GM18858 (cell line): ENCODE measurements at regions not wholly inside any gene's neighbourhood (a gene's known extent, or its start where the extent isn't known, plus 50 kb on each side); places are given as distances from the start of the nearest gene placed in this dataset.
"Not testable (repeated sequence)": the region's sequence is repeated elsewhere in the genome, so short reads cannot be mapped to it uniquely, and the experiment has no call there.

ENCODE experiments used
- ATAC-seq: cut with Tn5 transposase; IDR thresholded peaks from one replicate; pipeline ENCODE4 v1.9.1; 2021; ENCODE audit not compliant: unreplicated experiment

- no peak for ATAC-seq
Observed at GRCh38 chr1:118828038-118828437, 160.1 kb downstream of the TBX15 start.

- no peak for ATAC-seq
Observed at GRCh38 chr1:118827636-118828035, 160.5 kb downstream of the TBX15 start.

- ATAC-seq, result no peak
Observed at GRCh38 chr1:118827207-118827606, 160.9 kb downstream of the TBX15 start.

- ATAC-seq, result no peak
Observed at GRCh38 chr1:118826669-118827068, 161.5 kb downstream of the TBX15 start.

GRCh38 chr1:118825619-118826018 lies 162.5 kb downstream of the TBX15 start:
- ATAC-seq, result no peak

DNA sequence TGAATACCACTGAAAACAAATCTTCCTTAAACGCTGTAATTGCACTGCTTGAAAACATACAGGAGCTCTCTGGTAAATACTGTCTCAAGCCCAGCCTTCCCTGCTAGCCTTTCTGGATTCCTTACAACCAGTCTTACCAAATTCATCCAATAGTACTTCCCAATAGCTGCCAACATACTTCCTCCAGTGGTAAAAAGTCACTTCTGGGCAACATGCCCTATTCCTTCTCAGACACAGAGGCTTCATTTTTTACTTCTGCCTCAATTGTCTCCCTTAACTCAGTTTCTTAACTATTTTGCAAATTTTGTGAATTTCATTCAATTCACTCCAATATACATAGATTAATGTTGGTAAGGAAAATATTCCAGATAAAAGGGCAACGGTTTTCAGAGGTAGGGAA lies 166.3 kb downstream of the TBX15 start:
- ATAC-seq, result no peak

DNA sequence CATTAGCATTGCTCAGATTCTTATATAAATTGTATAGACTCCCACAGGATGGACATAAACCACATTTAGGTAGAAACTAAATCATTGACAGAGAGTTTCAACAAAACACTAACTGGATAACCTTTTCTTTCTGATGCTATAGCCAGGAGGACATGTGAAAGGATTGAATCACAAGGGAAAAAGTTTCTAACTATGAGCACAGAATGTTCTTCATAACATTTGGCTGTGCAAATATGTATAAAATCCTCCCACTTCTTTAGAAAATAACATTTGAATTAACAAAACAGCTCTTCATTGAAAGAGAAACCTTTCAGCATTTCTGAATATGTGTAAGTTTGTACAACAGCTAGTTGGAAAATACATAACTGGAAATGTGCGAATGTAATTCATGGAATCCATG lies 167.3 kb downstream of the TBX15 start:
- no peak for ATAC-seq

- ATAC-seq, result no peak
Observed at GRCh38 chr1:118815909-118816308, 172.2 kb downstream of the TBX15 start.

DNA sequence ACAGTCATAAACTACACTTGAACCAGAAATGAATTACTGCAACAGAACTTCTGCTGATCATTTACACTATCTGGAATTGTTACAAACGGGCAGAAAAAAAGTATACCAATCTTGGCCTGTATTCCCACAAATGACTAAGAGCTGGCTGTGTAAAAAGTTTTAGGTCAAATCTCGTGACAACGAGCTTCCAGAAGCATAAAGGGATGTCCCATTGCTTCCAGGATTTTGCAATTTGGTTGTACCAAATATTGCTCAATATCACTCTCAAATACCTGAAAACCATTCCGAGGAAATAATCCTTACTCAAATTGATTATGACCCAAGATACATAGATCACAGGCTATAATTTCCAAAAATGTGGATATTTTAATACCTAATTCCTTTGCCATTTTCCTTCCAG lies 175.6 kb downstream of the TBX15 start:
- no peak for ATAC-seq

GRCh38 chr1:118811156-118811555 lies 177.0 kb downstream of the TBX15 start:
- ATAC-seq, result no peak

DNA sequence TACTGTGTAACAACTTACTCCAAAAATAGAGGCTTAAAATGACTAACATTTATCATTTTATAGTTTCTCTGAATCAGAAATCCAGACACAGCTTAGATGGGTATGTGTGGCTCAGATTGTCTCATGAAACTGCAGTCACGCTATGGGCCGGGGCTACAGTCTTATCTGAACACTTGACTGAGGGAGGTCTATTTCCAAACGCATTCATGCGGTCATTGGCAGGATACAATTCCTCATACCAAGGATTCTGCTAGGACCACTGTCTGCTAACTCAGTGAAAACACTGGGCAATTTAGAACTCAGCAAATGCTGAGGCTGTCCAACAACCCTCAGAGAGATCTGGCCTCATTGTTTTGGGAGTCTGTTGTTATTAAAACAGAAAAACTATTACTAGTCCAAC lies 178.6 kb downstream of the TBX15 start:
- no peak for ATAC-seq

GRCh38 chr1:118803128-118803527 lies 185.0 kb downstream of the TBX15 start:
- ATAC-seq, result not testable (repeated sequence)

- no peak for ATAC-seq
Observed at GRCh38 chr1:118791094-118791691, 196.9 kb downstream of the TBX15 start.

DNA sequence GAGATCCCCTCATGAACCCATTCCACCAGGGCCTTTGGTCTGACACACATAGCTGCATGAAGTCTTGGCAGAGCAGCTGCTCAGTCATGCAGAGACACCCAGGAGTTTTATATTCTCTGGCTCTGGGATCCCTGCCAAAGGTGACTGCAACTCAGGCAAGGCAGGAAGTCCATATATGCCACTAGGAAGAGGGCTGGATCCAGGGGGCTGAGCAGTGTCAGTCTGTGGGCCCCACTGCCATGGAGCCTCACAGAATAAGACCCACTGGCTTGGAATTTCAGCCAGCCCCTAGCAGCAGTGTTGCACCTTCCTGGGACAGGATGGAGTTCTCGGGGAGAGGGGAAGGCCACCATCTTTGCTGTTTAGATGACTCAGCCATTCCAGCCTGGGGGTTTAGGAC lies 199.7 kb downstream of the TBX15 start:
- no peak for ATAC-seq

GRCh38 chr1:118786454-118787155 lies 201.5 kb downstream of the TBX15 start:
- ATAC-seq, result no peak

- ATAC-seq, result no peak
Observed at GRCh38 chr1:118785246-118785645, 202.9 kb downstream of the TBX15 start.

GRCh38 chr1:118783095-118783758 lies 204.9 kb downstream of the TBX15 start:
- ATAC-seq, result no peak

GRCh38 chr1:118773656-118774055 lies 214.5 kb downstream of the TBX15 start:
- ATAC-seq, result no peak

DNA sequence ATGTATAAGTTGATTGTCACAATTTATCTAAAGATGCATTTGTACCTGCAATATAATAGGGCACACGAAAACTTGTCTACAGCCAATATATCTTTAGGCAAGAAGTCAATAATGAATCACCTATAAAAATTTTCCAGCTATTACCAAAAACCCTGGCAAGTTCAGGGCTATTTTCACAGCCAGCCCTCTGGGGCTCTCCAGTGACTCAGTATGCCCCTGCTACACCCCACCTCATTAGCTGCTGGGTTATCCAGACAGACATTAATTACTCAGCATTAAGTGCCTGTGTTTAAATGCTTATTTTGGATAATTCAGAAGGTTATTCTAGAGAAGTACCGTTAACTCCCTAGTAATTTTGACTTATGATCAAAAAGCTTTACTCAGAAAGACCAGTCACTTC lies 220.2 kb downstream of the TBX15 start:
- no peak for ATAC-seq

GRCh38 chr1:118753976-118754375 lies 234.2 kb downstream of the TBX15 start:
- ATAC-seq, result no peak

- ATAC-seq, result no peak
Observed at GRCh38 chr1:118751166-118751565, 237.0 kb downstream of the TBX15 start.

GRCh38 chr1:118744420-118744819 lies 243.7 kb downstream of the TBX15 start:
- ATAC-seq, result no peak
